Stomach (tissue), 4 donors: ENCODE measurements at regions not wholly inside any gene's neighbourhood (a gene's known extent, or its start where the extent isn't known, plus 50 kb on each side); places are given as distances from the start of the nearest gene placed in this dataset.

Experiments used
- EP300 ChIP-seq: sonication (generic); formaldehyde crosslinking; IDR thresholded peaks from one replicate; pipeline ENCODE4 v1.6.1; 2017; ENCODE audit warnings: antibody characterized with exemption
- POLR2A ChIP-seq, 4 donors: fragments of 450-650 bp; IDR thresholded peaks; one replicate each; pipeline ENCODE4 v1.6.1; 2016; ENCODE audit warnings: antibody characterized with exemption in 4 of 4, control low read depth in 2 of 4, mild to moderate bottlenecking in 1 of 4, moderate library complexity in 1 of 4
- POLR2AphosphoS5 ChIP-seq, 3 donors: sonication (generic); formaldehyde crosslinking; IDR thresholded peaks; one replicate each; pipeline ENCODE4 v1.6.1; 2016; ENCODE audit warnings: antibody characterized with exemption in 3 of 3
- TF ChIP-seq, protein P1 (sequence below), 7 experiments: fragments of 450-650 bp in 4 of 7; fragments of 200-600 bp in 3 of 7; sonication (generic) in 3 of 7; IDR thresholded peaks; one replicate each; pipeline ENCODE4 v1.5.1; 2016 to 2019; ENCODE audit warnings: antibody characterized with exemption in 7 of 7, control low read depth in 2 of 7, mild to moderate bottlenecking in 1 of 7

DNA sequence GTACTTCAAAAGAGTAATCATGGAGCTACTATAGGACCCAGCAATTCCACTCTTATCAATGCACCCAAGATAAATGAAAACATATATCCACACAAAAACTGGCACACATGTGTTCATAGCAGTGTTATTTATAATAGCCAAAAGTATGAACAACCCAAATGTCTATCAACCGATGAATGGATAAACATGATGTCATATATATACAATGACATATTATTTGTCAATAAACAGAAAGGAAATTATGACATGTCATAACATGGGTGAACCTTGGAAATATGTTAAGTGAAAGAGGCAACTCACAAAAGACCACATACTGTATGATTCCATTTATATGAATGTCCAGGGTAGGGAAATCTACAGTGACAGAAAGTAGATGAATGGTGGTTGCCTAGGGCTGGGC is 347.1 kb upstream of the DDHD1 start:
- TF ChIP-seq, protein P1, sequence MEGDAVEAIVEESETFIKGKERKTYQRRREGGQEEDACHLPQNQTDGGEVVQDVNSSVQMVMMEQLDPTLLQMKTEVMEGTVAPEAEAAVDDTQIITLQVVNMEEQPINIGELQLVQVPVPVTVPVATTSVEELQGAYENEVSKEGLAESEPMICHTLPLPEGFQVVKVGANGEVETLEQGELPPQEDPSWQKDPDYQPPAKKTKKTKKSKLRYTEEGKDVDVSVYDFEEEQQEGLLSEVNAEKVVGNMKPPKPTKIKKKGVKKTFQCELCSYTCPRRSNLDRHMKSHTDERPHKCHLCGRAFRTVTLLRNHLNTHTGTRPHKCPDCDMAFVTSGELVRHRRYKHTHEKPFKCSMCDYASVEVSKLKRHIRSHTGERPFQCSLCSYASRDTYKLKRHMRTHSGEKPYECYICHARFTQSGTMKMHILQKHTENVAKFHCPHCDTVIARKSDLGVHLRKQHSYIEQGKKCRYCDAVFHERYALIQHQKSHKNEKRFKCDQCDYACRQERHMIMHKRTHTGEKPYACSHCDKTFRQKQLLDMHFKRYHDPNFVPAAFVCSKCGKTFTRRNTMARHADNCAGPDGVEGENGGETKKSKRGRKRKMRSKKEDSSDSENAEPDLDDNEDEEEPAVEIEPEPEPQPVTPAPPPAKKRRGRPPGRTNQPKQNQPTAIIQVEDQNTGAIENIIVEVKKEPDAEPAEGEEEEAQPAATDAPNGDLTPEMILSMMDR (IDR thresholded peaks at IDR 0.05), result no peak
- TF ChIP-seq EP300, result no peak
- no peak for TF ChIP-seq POLR2A (IDR thresholded peaks at IDR 0.05)
- TF ChIP-seq POLR2AphosphoS5 (IDR thresholded peaks at IDR 0.05), result no peak
